Fibroblast of skin of abdomen (primary cell): ENCODE measurements at regions not wholly inside any gene's neighbourhood (a gene's known extent, or its start where the extent isn't known, plus 50 kb on each side); places are given as distances from the start of the nearest gene placed in this dataset.

Experiments used
- DNase-seq: peaks from one replicate; pipeline ENCODE4 v3.0.0-alpha.2; 2013

GRCh38 chr4:22336822-22337221 is 179.0 kb downstream of the ADGRA3 start:
- no peak for DNase-seq

DNA sequence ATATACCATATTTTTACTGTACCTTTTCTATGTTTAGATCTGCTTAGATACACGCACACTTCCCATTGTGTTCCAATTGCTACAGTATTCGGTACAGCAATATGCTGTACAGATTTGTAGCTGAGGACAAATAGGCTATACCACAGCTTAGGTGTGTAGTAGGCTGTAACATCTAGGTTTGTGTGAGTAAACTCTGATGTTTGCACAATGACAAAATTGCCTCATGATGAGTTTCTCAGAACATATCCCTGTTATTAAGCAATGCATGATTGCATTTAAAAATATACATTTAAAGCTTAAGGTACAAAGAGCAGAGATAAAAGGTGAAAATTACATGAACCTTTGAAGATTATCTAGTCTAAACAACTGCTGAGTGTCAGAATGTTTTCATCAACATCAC is 181.7 kb downstream of the ADGRA3 start:
- no peak for DNase-seq

- DNase-seq: no peak
Observed at GRCh38 chr4:22324422-22324821, 191.4 kb downstream of the ADGRA3 start.

DNA sequence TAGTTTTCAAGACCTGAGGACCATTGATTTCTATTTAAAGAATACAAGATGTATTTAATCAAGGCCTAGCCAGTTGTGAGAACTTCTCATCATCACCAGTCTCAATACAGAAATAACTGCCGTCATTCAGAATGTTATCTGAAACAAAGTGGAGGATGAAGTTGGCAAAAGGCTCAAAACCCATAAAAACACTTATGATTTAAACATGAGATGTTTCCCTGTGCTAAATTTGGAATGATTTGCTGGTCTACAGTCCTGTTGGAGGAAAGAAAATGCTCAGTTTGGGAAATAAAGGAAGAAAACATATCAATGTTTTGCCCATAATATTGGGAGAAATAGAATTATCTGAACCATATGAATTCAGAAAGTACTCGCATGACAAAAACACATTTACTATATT is 192.2 kb downstream of the ADGRA3 start:
- DNase-seq: no peak

DNA sequence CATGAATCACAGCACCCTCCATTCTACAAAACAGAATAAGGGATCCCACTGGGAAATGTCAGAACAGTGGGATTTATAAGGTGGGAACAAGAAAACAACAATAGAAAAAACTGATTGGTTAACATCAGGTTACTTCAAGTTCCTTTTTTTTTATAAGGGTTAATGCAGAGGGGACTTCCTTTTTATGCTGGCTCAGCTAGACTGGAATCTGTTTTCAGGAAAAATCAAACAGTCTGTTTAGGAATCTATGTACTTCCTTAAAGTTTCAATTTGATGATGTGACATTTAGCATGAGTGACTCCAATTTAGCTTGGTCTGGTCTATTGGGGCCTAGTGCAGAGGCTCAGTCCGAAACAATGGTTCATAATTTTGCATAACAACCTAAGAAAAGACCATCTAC is 192.9 kb downstream of the ADGRA3 start:
- no peak for DNase-seq

DNA sequence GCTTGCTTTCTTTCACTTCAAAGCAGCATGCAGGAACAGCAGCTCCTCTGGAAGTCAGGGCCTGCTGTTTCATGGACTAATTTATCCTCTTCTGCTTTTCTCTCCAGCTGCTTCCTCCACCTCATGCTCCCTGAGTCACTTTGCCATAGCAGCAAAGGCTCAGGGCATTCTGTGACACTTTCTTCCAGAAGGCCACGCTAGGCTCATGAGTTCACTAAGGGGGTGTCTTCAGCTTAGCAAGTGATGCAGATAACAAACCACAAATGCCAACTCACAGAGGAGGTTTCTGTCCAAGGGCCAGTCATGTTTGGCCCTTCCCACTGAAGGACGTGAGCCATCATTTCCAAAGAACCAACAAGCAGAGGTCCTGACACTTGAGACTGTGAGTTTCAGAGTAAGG is 200.2 kb downstream of the ADGRA3 start:
- DNase-seq: no peak

GRCh38 chr4:22313976-22314375 is 201.9 kb downstream of the ADGRA3 start:
- no peak for DNase-seq

- DNase-seq: no peak
Observed at GRCh38 chr4:22312113-22312512, 203.8 kb downstream of the ADGRA3 start.

DNA sequence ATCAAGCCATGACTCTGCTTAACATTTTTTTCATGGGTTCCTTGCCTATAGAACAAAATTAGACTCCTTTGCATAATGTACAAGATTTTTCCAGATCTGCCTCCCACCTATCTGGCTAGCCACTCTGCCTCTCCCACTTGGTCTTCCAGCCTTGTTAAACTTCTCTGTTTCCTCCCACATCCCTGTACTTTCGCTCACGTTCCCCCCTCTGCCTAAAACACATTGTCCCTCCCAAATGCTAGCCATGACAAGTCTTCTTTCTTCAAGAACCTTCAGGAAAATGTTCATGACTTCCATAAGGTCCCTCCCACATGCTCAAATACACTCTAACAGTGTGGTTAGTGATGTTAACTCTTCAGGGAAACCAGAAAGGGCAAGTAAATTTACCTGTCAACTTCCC is 214.6 kb downstream of the ADGRA3 start:
- no peak for DNase-seq

GRCh38 chr4:22299678-22300077 is 216.2 kb downstream of the ADGRA3 start:
- no peak for DNase-seq

GRCh38 chr4:22287631-22288030 is 228.2 kb downstream of the ADGRA3 start:
- DNase-seq: no peak

DNA sequence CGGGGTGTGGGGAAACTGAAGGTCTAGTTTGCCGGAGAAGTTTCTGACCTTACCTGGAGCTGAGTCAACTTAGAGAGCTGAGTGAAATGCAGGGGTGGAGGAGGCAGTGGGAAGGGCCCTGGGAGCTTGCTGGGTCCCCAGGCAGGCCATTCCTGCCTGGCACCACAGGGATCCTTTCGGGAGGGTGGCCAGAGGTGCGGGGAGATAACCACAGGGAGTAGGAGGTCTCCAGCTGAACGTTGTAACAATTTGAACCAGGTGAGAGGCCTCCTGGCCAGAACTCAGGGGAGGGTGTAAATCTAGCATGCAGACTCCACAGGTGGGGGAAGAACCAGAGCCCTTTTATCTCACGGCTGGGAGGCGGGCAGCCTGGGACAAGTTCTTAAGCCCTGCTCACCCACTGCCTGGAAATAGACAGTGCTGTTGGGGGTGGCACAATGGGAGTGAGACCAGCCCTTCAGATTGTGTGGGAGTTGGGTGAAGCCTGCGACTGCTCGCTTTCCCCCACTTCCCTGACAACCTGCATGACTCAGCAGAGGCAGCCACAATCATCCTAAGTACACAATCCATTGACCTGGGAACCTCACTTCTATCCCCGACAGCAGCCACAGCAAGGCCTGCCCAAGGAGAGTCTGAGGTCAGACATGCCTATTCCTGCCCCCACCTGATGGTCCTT is 247.4 kb downstream of the ADGRA3 start:
- no peak for DNase-seq

DNA sequence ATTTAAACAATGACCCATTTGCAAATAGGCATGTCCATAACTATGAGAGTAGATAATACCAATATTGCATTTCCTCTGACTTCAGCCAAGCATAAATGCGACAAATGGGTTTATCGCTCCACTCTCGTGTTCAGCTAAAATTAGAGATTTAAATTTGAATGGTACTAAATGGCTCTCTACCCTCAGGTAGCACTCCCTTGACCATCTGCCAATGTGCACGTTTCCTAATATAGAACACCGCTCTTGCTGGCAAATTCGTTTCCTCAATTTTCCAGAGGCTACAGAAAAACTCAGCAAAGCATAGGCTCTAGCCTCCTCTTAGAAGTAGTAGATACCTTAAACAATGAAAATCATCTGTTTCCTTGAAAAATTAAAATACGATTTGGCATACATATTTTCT is 251.6 kb downstream of the ADGRA3 start:
- DNase-seq: no peak

DNA sequence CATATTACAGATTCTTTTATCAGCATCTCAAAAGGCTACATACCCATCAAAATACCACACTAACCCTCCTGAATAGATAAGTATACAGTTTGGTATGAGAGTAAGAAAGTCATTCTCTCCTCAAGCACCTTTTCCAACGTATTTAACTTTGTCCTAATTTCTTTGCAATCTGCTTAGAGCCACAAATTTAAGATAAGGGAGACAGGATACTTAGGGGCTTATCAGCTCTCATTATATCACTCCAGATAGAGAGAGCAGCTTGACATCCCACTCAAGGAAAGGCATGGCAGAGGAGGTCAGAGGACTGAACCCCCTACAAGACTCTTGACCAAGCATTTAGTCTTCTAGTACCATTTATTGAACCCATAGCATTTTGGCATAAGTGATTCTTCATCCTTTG is 262.4 kb downstream of the ADGRA3 start:
- no peak for DNase-seq

DNA sequence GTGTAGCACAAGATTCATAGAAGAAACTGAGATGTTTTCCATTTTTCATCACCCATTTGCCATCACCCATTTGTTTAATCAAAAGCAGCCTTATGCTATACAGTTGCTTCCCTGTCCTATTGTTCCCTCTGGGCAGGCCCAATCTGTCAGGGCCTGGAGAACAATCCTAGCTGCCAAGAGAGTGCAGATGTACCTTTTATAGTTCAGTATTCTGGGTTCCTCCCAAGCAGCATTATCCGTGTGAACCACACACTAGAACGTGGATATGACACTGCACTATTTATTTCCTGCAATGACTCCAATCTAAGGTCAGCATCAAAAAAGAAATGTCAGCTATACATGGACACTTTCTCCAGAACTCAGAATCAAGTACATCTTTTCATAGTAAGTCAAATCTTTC is 269.0 kb downstream of the ADGRA3 start:
- no peak for DNase-seq

DNA sequence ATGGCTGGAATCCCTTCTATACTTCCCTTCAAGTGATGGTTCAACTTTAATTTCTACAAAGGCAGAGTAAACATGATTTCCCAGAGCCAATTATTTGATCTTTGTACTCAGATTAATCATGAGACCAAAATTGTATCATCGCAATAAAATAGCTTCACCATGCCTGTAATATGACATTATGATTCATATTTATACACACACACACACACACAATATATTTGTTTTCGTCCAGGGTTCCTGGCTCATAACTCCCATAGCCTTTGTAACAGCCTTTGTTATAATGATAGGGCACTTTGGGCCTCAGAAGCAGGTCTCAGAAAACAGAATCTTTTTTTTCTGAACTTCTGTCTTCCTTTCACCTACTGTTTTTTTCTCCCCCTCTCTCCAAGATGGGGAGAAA is 270.6 kb downstream of the ADGRA3 start:
- no peak for DNase-seq

- no peak for DNase-seq
Observed at GRCh38 chr4:22241415-22241814, 274.5 kb downstream of the ADGRA3 start.

- DNase-seq: no peak
Observed at GRCh38 chr4:22240814-22241213, 275.1 kb downstream of the ADGRA3 start.

- no peak for DNase-seq
Observed at GRCh38 chr4:22238742-22239141, 277.1 kb downstream of the ADGRA3 start.

- DNase-seq: no peak
Observed at GRCh38 chr4:22237846-22238494, 277.9 kb downstream of the ADGRA3 start.

- DNase-seq: no peak
Observed at GRCh38 chr4:22237155-22237751, 278.6 kb downstream of the ADGRA3 start.

GRCh38 chr4:22235698-22236097 is 280.2 kb downstream of the ADGRA3 start:
- DNase-seq: no peak

DNA sequence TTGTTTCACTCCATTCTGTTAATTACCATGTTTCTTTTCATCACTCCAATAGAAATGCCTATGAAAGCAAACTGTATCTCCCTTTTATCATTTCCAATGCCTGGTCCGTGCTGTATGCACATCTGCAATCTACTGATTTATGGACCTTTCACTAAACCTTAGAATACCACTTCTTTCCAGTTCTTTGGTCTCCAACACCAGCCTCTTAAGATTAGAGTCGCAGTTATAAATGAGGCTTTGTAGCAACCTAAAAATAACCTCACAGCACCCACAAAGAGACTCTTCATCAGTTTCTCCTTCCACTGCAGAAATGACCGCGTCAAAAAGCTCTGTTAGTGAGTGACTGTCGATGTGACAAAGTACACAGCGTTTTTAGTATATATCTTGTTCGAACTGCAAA is 282.6 kb downstream of the ADGRA3 start:
- DNase-seq: no peak

DNA sequence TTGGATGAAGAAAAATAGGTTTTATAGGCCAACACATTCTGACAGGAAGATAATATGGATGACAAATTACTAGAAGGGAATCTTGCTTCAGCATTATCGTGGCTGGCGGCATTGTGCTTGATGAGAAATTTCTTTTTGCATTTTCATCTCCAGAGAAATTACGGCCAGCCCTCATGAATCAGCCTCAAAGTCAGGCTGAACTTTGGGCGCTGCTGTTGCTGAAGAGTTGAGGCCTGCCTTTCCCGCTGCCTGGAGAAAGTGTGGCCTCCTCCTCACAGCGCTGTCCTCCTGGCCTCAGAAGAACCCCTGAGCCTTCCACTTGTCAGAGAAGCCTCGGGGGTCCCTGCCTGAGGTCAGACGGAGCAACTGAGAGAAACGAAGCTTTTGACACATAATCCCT is 272.4 kb upstream of the KCNIP4 start:
- DNase-seq: no peak
